ENCODE measurements at regions not wholly inside any gene's neighbourhood (a gene's known extent, or its start where the extent isn't known, plus 50 kb on each side); places are given as distances from the start of the nearest gene placed in this dataset.

GRCh38 chr10:110402077-110402416, 95.7 kb upstream of the DUSP5 start:
- TF ChIP-seq ETV6 (CRISPR knock-in tag; conservative IDR thresholded peaks at IDR 0.05) = no peak
- no peak for TF ChIP-seq CEBPZ (IDR thresholded peaks at IDR 0.05; ENCODE audit: low read length)
- TF ChIP-seq BCL3 (CRISPR knock-in tag; IDR thresholded peaks at IDR 0.05) = no peak

Measured in HepG2 (cell line).